ENCODE measurements at regions not wholly inside any gene's neighbourhood (a gene's known extent, or its start where the extent isn't known, plus 50 kb on each side); places are given as distances from the start of the nearest gene placed in this dataset.

- TF ChIP-seq POLR2AphosphoS5 (IDR thresholded peaks at IDR 0.05; ENCODE audit: low read depth, low read length) = no peak
- no peak for TF ChIP-seq FOXP2 (optimal IDR thresholded peaks at IDR 0.05; ENCODE audit: borderline replicate concordance, extremely low read depth, extremely low read length, insufficient read depth)
- no peak for TF ChIP-seq REST (IDR thresholded peaks at IDR 0.05; ENCODE audit: insufficient read depth in 1 of 2, low read depth in 2 of 2, low read length in 2 of 2)
Observed at GRCh38 chr3:117926819-117927218, 1107.8 kb downstream of the IGSF11 start.

- TF ChIP-seq SIN3A (IDR thresholded peaks at IDR 0.05; ENCODE audit: borderline replicate concordance, insufficient read depth, low read length) (no peak), POLR2AphosphoS5 (IDR thresholded peaks at IDR 0.05; ENCODE audit: low read depth, low read length) (no peak), REST (IDR thresholded peaks at IDR 0.05; ENCODE audit: insufficient read depth in 1 of 2, low read depth in 2 of 2, low read length in 2 of 2) (no peak), TAF1 (IDR thresholded peaks at IDR 0.05; ENCODE audit: borderline replicate concordance, insufficient read depth, low read length) (no peak), FOXP2 (optimal IDR thresholded peaks at IDR 0.05; ENCODE audit: borderline replicate concordance, extremely low read depth, extremely low read length, insufficient read depth) (no peak)
Observed at GRCh38 chr3:117927825-117928224, 1106.8 kb downstream of the IGSF11 start.

GRCh38 chr3:117928836-117929235 is 1105.8 kb downstream of the IGSF11 start:
- TF ChIP-seq REST (IDR thresholded peaks at IDR 0.05; ENCODE audit: insufficient read depth in 1 of 2, low read depth in 2 of 2, low read length in 2 of 2) = no peak
- TF ChIP-seq TAF1 (IDR thresholded peaks at IDR 0.05; ENCODE audit: borderline replicate concordance, insufficient read depth, low read length) = no peak
- no peak for TF ChIP-seq SIN3A (IDR thresholded peaks at IDR 0.05; ENCODE audit: borderline replicate concordance, insufficient read depth, low read length)
- TF ChIP-seq FOXP2 (optimal IDR thresholded peaks at IDR 0.05; ENCODE audit: borderline replicate concordance, extremely low read depth, extremely low read length, insufficient read depth) = no peak
- TF ChIP-seq POLR2AphosphoS5 (IDR thresholded peaks at IDR 0.05; ENCODE audit: low read depth, low read length) = no peak

GRCh38 chr3:117932441-117932840 is 1102.2 kb downstream of the IGSF11 start:
- no peak for TF ChIP-seq POLR2AphosphoS5 (IDR thresholded peaks at IDR 0.05; ENCODE audit: low read depth, low read length)
- TF ChIP-seq FOXP2 (optimal IDR thresholded peaks at IDR 0.05; ENCODE audit: borderline replicate concordance, extremely low read depth, extremely low read length, insufficient read depth) = no peak
- TF ChIP-seq SIN3A (IDR thresholded peaks at IDR 0.05; ENCODE audit: borderline replicate concordance, insufficient read depth, low read length) = no peak
- TF ChIP-seq REST (IDR thresholded peaks at IDR 0.05; ENCODE audit: insufficient read depth in 1 of 2, low read depth in 2 of 2, low read length in 2 of 2) = no peak
- no peak for TF ChIP-seq TAF1 (IDR thresholded peaks at IDR 0.05; ENCODE audit: borderline replicate concordance, insufficient read depth, low read length)

- no peak for TF ChIP-seq SIN3A (IDR thresholded peaks at IDR 0.05; ENCODE audit: borderline replicate concordance, insufficient read depth, low read length)
- TF ChIP-seq FOXP2 (optimal IDR thresholded peaks at IDR 0.05; ENCODE audit: borderline replicate concordance, extremely low read depth, extremely low read length, insufficient read depth) = no peak
- TF ChIP-seq REST (IDR thresholded peaks at IDR 0.05; ENCODE audit: insufficient read depth in 1 of 2, low read depth in 2 of 2, low read length in 2 of 2) = no peak
- no peak for TF ChIP-seq TAF1 (IDR thresholded peaks at IDR 0.05; ENCODE audit: borderline replicate concordance, insufficient read depth, low read length)
- no peak for TF ChIP-seq POLR2AphosphoS5 (IDR thresholded peaks at IDR 0.05; ENCODE audit: low read depth, low read length)
Observed at GRCh38 chr3:117936159-117936558, 1098.5 kb downstream of the IGSF11 start.

All from PFSK-1 (cell line).